GM21447 (cell line): ENCODE measurements at regions not wholly inside any gene's neighbourhood (a gene's known extent, or its start where the extent isn't known, plus 50 kb on each side); places are given as distances from the start of the nearest gene placed in this dataset.

Source experiments
- ATAC-seq: cut with Tn5 transposase; IDR thresholded peaks from one replicate; pipeline ENCODE4 v1.9.1; 2021; ENCODE audit not compliant: unreplicated experiment

DNA sequence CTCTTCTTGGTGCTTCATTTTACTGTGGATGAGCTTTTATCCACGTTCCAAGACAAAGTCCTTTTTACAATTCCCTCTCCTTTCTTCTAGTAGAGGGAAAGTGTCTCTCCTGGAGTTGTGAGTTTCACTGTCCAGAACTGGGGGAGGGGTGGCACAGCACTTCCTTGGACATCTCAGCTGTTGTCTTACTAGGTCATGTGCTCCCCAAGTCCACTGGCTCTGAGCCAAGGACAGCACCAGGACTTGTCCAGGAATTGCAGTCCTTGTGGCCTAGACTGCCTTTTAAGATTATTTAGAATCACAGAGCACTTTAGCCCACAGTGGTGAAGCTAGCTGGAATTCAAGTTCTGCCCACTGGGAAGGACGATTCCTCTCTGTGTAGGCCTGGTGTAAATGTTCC is 700.2 kb upstream of the PTPRD start:
- ATAC-seq, result no peak

DNA sequence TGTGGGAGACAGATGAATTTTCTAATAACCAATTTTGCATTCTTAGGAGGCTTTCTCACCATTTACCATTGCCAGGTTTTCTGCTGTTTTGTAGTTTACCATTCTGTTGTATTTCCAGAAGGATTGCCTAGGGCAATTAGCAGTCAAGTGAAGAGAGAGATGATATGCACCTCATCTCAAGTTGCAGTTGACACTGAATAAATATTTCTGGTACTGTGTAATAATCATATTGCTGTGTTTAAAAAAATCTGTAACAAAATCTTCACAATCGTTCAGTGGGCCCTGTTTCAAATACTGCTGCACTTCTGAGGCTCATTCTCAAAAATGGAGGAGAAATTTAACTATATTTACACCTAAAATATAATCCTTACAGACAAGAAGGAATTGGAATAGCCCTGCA is 706.1 kb upstream of the PTPRD start:
- no peak for ATAC-seq

DNA sequence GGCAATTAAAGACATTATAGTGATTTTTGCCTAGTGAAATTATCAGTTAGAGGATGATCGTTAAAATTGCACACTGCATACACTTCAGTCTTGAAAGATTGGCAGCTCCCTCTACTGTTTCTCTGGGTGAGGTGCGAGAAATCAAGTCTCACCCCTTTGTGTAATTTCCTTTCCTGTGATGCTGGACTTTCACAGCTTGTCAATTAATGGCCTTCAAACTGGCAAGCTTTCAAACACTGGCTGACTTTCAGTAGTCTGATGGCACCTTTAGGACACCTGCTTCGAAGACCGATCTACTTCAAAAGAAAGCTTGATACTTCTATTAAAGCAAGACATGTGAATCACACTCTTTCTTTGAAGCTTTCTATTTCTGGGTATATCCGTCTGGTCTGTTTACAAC is 706.7 kb upstream of the PTPRD start:
- ATAC-seq, result no peak

DNA sequence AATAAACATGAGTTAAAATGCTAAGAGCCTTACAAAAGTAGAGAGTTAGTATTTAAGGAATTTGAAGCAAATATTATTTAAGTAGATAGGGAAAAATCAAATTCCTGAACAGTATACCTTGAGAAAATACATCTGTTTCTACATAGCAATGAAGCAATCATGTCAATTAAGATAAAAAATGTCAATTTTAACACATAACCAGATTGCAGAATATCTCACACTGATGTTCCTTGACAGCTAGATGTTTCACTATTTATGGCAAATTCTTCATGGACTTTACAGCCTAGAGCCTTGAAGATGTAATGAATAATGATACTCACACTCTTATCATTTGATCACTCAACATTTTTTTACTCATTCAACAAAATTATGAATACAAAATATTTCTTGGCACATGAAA is 708.2 kb upstream of the PTPRD start:
- no peak for ATAC-seq

DNA sequence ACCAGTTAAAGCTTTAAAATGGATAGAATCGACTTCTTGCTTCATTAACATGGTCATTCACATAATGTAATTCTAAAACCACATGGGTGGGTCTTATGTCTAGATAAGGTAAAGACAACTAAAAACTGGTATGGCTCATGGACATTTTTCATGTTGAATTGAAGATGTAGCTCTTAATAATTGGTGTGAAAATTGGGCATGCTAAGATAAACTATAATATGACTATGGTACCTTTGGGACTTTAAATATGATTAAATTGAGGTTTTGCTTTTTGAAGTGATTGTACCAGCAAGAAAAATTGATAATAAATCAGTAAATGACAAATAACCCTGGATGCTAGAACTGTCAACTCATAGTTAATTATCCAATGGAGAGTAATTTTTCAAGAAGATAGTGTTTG is 710.7 kb upstream of the PTPRD start:
- no peak for ATAC-seq

DNA sequence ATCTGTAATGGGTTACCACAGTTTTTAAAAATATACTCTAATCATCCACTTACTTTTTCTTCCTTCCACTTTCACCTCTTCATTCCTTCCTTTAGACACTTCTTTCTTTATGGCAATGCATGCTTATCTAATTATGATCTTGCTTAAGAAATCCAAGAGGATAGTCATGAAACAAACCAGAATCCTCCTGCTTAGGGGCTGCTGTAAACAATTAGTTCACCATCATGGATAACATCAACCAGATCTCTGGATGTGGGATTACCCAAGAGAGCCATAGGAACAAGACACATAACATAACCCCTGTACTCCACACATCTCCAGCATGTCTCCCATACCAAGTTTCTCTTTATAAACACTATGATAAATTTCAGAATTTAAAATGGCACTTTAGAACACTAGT is 713.4 kb upstream of the PTPRD start:
- no peak for ATAC-seq

DNA sequence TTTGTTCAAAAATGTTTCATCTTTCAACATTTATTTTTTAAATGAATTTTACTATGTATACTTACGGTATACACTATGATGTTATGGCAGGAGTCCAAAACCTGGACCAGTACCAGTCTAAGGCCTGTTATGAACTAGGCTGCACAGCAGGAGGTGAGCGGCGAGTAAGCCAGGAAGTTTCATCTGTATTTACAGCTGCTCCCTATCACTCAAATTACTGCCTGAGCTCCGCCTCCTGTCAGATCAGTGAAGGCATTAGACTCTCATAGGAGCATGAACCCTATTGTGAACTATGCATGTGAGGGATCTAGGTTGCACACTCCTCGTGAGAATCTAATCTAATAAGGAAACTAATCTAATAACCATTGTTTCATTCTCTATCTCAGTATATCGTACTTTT is 715.5 kb upstream of the PTPRD start:
- ATAC-seq, result no peak

DNA sequence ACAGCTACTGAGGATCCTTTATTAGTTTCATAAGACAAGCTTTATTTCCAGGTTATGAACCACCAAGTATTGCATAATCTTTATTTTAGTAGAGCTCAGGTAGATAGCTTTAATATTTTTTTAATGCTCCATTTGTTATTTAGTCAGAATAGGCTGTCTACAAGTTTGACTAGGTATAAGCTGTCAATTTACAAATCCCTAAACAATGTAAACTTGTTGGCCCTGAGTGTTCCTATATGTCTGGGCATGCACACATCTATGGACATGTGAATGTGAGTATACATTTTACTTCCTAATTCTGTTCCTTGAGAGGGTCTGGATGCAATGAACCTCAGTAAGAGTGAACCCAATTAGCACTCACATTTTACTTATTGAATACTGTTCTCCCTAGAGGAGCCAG is 722.2 kb upstream of the PTPRD start:
- ATAC-seq, result no peak

DNA sequence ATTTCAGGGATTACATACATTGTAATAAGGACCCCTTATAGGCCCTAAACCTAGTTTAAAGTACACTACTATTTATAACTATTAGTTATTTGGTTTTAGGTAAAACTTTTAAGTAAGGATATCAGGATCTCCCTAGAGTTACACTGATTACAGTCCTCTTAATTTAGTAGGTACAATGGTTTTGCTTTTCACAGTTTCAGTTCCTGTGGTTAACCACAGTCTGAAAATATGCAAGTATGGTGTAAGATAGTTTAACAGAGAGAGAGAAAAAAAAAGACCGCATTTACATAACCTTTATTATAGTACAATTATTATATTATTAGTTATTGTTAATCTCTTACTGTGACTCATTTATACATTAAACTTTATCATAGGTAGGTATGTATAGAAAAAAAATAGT is 725.3 kb upstream of the PTPRD start:
- peak; percentile 87 for ATAC-seq

DNA sequence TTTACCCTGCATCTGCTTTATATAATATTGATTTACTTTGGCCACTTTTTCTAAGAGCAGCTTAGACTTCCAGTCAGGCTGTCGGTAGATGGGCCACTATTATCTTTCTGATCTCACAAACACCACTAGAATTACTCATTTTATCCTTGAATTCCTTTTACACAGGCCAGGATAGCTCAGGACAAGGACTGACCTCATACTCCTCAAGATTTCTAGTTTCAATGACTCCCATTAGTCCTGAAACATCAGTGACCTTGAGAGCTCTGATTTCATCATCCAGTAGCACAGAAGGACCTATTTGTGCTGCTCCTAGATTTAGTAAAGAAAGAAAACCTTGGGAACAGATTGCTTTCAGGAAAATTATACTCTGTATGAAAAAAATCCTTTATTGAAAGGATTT is 727.9 kb upstream of the PTPRD start:
- no peak for ATAC-seq

DNA sequence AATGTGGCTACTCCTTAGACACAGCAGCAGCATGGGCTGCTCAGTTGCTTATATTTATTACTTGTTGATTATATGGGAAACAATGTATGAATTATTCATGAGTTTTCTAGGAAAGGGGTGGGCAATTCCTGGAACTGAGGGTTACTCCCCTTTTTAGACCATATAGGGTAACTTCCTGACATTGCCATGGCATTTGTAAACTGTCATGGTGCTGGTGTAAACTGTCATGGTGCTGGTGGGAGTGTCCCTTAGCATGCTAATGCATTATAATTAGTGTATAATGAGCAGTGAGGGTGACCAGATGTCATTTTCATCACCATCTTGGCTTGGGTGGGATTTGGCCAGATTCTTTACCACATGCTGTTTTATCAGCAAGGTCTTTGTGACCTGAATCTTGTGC is 734.6 kb upstream of the PTPRD start:
- no peak for ATAC-seq

DNA sequence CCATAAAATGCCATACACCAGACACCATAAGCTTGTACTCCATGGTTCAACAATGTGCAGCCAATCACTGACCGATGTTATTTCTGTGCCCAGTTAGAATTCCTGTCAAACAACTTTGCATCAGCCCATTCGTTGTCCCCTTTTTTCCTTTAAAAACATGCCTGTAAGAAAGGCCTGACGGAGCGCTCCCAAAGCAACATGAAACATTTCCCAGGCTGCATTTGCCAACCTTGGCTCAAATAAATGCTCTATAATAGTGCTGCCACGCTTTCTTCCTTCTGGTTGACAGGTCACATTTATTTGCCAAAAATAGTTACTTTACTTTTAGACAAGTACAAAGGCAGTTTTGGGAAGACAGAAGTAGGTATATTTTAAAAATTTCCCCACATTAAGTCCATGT is 735.6 kb upstream of the PTPRD start:
- no peak for ATAC-seq

DNA sequence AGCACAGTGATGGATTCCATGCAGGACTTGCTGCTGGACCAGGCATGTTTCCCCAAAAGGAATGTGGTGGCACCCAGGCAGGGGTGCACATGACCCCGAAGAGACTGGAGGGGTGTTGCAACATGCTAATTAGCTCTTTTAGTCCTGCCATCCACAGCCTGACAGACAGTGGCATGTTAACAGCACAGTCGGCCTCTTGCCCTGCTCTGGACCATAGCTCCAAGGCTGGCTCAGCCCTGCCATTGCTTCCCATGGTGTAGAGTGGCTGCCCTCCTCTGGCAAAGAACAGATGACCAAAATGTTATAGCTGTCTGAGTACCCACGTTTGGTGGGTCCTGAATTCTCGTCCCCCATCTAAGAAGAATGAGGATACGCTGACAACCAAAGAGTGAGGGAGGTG is 736.4 kb upstream of the PTPRD start:
- no peak for ATAC-seq

DNA sequence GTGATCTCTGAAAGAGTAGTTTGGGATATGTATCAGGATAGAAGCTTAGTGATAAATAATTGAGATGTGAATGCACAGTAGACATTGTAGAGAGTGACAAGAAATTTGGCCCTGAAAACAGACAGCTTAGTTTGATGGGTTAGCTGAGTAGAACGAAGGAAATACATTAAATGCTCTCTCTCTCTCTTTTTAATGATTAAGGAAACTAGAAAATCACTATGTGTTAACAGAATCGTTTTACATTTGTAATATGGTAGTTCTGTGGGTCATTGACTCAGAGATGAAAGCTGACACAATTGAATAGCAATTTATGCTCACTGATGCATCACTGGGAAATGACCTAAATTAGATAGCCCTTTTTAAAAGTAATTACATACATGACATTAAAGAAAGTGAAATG is 739.8 kb upstream of the PTPRD start:
- no peak for ATAC-seq

DNA sequence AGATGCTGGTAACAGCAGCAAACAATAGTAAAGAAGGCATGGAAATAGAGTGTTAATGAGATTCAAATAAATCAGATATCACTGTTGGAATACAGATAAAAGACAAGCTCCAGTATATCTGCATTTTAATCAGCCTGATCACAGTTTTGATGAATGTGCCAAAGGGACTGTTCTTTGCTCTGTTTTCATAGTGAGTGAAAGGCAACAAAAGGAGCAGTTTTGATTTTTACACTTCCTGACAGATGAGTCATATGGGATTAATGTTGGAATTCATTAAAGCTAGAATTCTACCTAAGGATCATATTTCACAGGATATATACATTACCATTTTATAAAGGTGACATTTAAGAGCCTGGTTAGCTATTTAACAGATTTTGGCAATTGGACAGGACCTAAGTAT is 743.3 kb upstream of the PTPRD start:
- ATAC-seq, result no peak

DNA sequence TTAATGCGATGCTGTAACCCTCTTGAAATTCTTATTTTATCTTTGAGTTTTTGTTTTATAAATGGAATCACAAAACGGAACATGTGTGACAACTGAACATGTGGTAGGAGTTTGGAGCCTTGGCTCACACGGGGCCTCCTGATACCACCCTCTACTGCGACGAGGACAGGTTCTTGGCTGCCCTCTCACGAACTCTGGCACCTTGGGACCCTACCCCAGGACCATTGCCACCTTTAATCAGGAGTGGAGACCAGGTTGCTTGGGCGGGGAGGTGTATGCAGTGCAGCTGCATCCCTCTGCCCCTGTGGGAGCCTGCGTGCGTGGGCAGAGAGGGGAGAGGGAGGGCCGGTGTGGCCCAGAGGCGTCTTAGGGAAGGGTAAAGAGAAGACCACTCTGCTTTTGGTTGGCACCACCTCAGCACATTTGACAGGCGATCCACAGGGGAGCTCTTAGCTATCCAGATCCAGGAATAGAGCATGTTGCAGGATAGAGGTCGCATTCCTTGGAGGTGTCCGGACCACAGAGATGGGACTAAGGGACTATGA is 753.9 kb upstream of the PTPRD start:
- ATAC-seq, result no peak

DNA sequence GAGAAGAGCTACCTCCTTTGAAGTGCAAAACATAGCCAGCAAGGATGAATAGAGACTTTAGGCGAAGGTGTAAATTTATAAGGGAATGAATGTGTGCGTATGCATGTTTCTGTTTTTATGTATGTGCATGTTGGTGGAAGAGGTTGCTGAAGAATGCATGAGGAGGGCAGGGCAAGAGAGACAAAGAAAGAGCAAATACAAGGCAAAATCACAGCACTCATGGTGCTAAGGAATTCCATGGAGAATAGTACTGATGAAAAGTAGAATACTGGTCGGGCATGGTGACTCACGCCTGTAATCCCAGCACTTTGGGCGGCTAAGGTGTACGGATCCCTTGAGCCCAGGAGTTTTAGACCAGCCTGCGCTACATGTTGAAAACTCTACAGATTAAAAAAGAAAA is 762.1 kb upstream of the PTPRD start:
- ATAC-seq, result no peak

DNA sequence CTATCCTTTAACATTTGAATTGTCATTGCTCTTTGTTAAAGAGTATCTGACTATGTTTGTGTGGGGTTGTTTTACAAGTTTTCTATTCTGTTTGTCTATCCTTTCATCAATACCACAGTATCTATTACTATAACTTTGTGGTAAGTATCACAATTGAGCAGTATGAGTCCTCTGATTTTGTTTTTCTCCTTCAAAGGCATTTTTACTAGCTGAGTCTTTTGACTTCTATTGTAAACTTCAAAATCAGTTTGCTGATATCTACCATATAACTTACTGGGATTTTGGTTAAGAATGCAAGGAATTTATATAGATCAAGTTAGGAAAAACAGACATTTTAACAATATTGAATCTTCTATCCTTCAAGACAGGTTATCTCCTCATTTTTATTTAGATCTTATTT is 789.8 kb upstream of the PTPRD start:
- ATAC-seq, result no peak

DNA sequence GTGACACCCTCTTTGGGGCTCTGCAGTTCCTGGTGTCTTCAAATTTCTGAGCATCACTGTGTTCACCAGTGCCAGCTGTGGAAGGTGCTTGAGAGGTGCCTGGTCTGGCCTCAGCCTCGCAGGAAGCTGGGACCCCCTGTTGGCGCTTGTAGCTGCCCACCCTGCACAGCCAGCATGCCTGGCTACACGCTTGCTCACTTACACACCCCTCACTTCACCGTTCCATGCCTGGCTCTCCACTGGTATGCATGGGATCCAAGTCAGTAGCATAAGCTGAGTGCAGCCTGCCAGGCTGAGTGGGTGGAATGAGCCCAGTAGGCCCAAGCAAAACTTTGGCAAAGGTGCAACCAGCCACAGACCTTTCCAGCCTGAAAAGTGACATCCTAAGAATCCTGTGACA is 801.4 kb upstream of the PTPRD start:
- no peak for ATAC-seq

DNA sequence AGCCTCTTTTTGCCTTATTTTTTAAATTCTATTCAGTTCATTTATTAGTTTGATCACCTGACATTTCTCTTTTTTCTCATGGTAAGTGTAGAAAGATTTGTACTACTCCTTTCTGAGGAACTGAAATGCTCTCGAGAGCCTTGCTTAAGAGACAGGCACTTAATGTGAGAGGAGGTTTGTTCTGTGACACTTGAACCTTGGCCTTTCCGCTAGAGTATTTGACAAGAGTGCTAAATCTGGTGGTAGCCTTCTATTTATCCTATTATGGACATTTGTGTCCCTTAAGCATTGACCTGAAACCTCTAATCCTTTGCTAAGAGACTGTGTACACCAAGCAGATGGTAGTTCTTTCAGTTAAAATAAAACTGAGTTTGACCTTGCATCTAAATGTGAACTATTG is 805.0 kb upstream of the PTPRD start:
- no peak for ATAC-seq

DNA sequence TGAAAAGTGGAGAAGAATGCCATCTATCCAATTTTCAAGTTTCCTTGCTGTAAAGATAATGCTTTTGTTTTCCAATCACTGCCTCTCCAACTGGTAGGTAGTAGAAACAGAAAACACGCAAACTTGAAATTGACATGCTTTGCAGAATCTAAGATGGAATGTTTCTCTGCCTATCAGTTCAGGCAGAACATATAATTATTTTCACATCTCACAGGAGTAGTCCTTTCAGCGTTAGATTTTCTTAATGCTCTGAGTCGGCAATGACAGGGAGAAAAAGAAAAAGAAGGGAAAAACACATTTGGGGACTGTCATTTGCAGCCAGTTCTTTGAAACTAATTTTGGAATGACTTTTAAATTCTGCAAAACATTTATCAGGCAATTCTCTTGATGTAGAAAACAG is 818.7 kb upstream of the PTPRD start:
- no peak for ATAC-seq

DNA sequence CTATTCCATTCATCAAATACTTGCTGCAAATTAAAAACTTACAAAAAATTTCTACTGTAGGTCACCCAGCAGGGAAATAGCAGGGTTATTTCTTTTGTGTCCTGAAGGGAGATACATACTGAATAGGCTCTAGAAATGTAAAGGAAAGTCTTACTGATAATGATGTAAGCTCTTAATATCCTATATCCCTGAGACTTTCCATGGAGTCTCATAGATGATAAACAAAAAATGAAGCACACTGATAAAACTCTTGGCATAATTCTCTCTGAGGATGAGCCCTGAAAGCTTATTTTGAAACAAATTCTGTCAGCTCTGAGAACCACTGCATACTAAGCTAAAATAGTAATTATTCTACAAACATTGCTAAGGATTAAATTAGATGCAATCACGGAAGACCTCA is 819.6 kb upstream of the PTPRD start:
- ATAC-seq, result no peak

DNA sequence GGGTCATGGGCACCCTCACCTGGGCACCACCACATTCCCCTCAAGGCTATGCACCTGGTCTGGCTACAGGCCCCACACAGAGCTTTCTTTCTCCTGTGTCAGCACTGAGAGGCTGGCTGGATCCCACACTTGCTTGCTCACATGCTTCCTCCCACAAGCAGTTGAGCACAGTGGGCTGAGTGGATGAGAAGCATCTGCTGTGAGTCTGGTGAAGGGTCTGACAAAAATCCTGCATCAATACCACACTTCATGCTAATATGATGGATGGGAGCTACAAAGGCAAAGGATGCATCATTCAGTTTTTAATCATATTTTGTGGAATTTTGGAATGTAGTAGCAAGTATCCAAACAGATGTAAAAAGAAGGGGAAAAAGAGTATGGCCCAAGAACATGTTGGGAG is 830.8 kb upstream of the PTPRD start:
- ATAC-seq, result no peak
